ENCODE measurements at regions not wholly inside any gene's neighbourhood (a gene's known extent, or its start where the extent isn't known, plus 50 kb on each side); places are given as distances from the start of the nearest gene placed in this dataset.
"Not testable (repeated sequence)": the region's sequence is repeated elsewhere in the genome, so short reads cannot be mapped to it uniquely, and the experiment has no call there.

DNA sequence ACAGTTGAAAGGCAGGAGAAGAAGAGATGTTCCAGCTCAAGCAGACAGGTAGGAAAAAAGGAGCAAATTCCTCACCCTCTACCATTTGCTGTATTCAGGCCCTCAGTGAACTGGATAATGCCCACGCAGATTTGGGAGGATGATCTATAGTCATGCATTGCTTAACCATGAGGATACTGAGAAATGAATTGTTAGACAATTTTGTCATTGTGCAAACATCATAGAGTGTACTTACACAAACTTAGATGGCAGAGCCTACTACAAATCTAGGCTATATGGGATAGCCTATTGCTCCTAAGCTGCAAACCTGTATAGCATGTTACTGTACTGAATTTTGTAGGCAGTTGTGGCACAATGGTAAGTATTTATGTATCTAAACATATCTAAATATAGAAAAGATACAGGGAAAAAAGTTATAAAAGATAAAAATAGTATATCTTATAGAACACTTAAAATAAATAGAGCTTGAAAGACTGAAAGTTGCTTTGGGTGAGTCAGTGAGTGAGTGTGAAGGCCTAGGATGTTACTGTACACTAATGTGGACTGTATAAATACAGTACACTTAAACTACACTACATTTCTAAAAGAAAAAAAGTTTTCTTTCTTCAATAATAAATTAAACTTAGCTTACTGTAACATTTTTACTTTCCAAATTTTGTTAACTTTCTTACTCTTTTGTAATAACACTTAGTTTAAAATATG, 672.3 kb downstream of the UTRN start:
- no peak for DNase-seq (ENCODE audit: low spot score)

DNA sequence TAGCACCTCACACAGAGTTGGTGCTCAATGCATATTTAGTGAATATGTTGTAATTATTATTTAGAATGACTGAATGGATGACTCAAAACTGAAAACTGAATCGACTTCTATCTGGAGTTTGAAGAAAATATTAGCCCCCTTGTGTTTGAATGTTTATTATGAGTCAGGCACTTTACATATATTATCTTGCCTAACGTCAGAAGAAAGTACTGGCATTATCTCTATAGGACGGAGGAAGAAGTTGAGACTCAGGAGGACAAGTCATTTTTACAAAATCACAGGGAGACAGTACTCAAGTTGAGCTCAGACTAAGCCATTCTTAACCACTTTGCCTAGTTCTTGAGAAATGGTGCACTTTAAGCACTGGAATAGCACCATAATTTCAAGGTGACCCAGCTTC, 684.0 kb downstream of the UTRN start:
- no peak for DNase-seq (ENCODE audit: low spot score)

DNA sequence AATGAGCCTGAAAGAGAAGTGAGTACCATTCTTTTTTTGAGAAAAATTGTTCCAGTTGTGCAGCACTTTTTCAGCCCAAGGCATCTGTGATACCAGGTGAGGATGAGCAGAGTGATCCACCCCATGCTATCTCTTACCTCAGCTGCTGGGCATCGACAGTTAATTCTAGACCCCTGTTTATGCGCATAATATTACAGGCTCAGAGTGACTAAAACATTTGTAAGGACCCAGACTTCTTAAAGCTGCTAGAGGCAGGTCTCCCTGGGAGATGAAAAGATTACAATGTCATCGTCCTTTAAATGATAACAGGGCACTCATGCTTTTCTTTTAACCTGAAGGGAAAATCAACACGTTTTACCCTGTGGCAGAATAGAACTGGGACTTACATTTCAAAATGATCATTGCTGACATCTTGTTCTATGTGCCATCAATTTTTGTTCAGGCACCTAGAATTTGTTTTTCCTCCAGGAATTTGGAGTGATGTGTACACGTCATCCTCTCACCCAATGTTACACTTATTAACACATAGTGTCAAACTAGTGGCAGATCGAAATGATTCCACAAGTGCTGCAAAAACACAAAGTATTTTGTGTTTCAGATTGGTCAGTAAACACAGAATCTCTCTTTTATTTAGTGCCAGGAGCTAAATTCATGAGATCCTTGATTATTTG, 684.6 kb downstream of the UTRN start:
- no peak for DNase-seq (ENCODE audit: low spot score)

DNA sequence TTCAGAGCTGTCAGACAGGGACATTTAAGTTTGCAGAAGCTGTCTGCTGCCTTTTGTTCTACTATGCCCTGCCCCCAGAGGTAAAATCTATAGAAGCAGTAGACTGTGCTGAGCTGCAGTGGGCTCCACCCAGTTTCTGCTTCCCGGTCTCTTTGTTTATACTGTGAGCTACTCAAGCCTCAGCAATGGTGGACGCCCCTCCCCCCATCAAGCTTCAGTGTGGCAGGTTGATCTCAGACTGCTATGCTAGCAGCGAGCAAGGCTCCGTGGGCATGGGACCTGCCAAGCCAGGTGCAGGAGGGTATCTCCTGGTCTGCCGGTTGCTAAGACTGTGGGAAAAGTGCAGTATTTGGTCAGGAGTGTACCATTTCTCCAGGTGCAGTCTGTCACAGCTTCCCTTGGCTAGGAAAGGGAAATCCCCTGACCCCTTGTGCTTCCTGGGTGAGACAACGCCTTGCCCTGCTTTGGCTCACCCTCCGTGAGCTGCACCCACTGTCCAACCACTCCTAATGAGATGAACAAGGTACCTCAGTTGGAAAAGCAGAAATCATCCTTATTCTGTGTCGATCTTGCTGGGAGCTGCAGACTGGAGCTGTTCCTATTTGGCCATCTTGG, 692.2 kb downstream of the UTRN start:
- not testable (repeated sequence) for DNase-seq (ENCODE audit: low spot score)

DNA sequence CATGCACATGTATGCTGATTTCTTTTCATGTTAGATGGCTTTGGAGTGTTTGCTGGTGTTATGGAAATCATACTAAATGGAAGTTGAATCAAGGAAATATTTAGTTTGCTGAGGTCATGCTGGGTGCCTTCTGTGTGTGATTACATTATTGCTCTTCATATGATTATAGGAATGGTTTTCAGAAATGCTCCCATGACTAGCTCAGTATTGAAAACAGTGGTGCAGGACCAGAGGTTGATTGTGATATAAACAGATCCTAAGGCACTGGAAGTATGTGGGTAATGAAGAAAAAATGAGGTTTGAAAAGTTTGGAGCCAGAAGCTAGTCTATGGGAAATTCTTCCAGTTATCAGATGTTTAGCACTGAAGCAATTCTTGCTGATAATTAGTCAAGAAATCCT, 693.1 kb downstream of the UTRN start:
- DNase-seq (ENCODE audit: low spot score), result no peak

DNA sequence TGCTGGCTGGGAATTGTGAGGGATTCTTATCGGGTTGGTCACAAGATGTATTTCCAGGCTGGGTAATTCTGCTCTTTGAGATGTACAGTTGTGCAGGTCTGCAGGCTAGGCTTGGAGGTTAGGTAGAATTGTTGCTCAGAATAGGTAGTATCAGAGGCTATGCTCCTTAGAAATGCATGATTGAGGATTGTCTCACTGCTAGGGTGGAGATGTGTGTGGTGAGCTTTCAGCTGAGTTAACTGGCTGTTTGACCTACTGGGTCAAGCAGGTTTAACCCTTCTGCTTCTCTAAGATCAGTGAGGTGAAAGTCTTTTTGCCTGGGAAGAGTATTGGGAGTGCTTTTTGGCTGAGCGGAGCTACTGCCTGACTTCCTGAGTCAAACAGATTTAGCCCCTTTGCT, 701.1 kb downstream of the UTRN start:
- DNase-seq (ENCODE audit: low spot score), result no peak

DNA sequence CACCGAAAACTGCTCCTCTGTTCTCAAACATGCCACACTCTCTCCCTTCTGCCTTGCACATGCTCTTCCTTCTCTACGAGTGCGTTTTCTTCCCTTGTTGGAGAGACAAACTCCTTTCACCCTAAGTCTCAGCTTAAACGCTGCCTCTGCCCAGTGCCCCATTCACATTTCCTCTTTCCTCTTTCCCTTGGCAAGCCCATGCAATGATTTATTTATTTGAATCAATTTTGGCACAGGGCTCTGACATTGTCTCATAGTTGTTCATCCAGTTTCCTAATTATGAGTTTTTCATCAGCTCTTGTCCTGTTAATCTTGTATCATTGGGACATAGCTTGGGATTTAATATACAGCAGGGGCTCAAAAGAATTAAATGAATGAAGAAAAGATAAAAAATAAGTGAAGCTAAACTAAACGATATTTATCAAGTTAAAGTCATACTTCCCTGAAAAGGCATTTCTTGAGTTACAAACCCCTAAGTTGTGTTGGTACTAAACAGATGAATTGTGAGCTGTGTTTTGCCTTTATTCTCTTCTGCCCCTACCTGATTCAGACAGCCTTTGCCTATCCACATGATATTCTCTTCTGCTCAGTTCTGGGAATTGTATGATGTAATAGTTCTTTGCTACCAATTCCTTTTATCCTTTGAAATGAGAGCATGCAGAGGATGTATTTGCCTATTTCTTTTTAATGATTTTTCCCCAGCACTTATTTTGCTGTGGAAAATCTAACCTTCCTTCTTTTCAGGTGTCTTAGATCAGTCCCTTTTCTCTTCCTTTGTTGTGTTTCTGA, 704.4 kb downstream of the UTRN start:
- no peak for DNase-seq (ENCODE audit: low spot score)

DNA sequence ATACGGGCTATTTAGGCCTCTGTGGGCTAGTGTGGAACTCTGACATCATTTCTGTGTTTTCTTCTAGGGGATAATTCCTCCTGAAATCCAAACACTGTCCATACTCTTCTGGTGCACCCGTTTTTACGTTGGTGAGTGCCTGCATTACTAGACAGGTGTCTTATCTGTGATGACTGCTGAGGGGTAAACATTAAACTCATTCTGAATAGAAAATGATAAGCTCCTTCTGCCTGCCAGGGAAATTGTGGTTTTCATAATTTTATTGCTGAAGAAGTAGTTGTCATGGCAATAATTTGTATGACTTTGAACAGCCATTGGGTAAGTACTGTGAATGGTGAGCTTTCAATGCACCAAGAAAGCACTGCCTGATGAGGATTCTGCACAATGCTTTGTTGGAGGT, 705.6 kb downstream of the UTRN start:
- no peak for DNase-seq (ENCODE audit: low spot score)

DNA sequence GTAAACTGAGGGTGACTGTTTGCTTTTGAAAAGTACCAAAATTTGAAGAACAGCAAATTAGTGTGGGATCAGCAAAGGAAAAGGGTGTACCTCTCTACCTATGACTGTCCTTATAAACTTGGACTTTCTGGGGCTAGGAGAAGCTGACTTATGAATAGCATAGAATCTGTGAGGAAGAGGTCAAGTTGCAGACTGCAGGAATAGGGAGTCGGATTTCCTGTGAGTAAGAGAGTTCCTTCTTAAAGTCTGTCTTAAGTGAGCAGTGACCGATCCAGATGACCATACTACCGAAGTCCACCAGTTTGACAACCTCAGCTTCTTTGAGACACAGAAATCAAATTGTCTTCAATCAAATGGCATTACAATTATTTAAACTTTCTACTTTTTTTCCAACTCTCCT, 708.7 kb downstream of the UTRN start:
- no peak for DNase-seq (ENCODE audit: low spot score)

DNA sequence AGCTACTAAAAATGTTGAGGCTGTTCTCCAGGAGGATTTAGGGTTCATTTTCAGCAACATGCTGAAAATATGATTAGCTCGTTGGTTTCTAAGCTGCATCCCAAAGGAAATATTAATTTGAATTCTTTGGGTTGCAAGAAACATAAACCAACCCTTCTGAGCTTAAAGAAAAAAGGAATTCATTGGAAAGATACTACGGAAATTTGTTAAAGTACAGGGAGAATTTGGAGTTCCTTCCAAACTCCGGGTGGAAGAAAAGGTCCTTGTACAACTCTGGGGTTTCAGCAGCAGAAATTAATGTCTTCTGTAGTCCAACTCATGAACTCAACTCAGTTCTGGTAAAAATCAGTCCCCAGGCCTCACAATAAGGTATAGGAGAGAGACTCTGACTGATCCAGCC, 712.9 kb downstream of the UTRN start:
- DNase-seq (ENCODE audit: low spot score), result no peak

DNA sequence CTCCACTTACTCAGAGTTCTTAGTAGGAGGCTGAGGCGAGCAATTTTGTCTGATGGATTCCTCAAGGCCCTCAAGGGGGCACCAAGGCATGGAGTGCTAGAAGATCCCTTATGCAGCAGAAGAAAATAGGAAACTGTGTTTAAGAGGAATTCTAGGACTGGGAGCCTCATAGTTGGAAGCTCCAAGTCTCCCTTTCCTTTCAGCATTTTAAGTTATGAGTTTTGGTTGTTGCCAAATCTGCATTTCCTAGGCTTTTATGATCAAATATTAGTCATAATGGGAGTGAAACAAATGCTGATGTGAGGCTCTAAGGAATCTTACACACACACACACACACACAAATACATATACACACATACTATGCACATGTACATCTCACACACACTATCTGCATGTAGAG, 714.0 kb downstream of the UTRN start:
- DNase-seq (ENCODE audit: low spot score), result no peak

DNA sequence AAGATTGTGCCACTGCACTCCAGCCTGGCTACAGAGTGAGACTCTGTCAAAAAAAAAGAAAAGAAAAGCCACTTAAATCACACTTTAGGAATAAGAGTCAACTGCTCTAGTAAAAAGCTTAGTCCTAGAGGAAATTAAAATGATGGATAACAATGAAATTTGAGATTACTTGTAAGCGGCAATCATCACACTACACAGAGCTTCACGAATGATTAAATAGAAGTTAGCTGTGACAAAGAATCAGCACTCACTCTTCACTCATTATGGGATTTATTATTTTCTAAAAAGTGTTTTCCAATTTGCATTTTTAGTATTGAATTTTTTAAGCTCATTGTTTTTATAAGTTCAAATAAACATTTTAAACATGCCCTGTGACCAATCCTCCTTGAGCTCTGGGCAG, 718.0 kb downstream of the UTRN start:
- no peak for DNase-seq (ENCODE audit: low spot score)

DNA sequence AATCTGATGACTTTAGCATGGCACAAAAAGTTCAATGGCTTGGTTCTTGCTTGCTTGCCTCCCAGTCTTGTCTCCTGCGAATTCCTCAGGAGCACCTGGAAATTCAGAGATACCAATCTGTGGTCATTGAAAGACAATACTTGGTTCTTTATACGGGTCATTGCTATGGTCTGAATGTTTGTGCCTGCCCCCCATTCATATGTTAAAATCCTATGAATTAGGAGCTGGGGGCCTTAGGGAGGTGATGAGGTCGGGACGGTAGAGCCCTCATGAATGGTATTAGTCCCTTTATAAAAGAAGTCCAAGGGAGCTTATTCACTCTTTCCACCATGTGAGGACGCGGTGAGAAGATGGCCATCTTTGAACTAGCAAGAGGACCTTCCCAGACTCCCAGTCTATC, 721.8 kb downstream of the UTRN start:
- DNase-seq (ENCODE audit: low spot score), result no peak

DNA sequence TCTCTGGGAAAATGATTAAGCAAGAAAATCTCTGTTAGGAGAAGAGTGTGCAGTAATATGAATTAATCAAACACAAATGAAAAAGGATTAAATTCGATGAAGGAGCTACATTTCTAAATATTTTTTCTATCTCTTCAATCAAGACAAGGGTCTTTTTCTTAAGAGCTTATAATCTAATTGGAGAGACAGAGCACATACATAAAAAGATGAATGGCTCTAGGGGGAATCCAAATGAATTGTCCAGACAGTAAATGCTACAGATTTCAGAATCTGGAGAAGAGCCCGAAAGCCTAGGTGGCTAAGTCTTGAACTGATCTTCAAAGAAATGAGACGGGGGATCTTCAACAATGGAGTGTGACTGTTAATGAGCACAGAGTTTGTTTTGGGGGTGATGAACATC, 723.6 kb downstream of the UTRN start:
- DNase-seq (ENCODE audit: low spot score), result no peak

DNA sequence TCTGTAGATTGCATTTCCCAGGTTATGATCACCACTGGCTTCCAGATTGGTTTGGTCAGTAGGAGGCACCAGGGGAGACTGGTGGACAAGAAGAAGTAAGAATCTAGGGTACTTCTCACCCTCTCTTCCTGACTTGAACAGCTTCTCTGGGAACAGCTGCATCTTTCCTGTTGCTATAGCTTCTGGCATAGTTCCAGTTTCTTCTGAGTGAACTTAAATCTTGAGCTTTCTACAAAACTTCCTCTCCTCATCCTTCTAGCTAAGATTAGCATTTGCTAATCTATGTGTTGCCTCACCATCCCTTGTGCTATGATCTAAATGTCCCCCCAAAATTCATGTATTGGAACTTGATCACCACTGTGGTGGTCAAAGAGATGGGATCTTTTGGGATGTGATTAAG, 724.6 kb downstream of the UTRN start:
- no peak for DNase-seq (ENCODE audit: low spot score)

DNA sequence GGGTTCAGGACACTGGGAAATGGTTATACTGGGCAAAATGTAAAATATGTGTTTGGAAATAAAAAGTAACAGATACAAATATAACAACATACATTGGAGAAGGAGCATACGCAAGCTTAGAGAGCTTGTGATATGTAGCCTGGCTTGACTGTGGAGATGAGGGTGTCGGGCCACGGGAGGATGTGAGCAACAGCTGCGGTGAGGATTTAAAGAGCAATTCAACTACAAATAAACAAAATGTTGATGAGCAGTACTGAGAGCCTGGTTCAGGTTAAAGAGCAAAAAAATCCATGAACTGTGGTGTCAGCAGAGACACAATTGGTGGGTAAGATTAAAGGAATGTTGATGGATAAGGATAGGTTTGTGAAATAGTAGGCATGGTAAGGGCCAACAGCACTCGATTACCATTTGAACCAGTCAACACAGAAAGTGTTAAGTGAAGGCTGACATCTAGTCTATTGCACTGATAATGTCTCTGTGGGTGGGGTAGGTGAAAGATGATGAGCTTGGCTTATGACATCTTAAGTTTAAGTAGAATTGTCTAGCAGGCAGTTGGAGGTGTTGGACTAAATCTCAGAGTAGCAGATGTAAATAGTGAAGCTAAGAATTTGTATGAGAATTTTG, 723.2 kb downstream of the EPM2A start:
- no peak for DNase-seq (ENCODE audit: low spot score)

DNA sequence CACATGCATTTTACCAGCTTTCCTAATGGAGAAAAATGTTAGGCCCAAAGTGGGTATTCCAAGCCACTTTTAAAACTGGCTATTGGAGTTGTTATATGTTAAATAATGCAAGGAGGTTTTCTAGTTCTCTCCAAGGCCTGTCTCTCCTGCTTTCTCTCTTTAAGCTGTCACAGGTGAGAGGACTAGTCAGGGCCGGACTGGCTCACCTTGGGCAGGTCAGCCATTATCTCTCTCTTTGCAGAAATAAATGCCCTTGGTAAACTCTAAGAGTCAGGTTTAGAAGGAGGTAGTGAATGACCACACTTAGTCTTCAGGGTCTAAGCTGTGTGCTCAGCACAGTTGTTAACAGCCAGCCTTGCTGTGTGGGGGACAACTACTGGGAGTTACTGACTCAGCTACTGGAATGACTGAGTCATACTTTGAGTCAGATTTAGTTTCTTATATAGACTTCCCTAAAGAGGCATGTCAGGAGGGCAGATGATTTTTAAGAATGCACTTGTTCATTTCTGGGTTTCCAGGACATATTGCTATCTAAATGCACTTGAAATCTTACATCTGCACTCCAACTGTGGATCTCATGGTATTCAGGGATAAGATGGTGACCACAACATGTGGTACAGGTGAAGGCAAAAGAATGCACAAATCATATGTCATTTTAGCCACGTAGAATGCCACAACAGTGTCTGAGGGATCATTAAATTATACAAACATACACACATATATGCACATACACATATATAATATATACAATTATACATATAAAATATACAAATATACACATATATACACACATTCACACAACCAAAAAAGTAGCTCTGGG, 719.4 kb downstream of the EPM2A start:
- DNase-seq (ENCODE audit: low spot score), result no peak

DNA sequence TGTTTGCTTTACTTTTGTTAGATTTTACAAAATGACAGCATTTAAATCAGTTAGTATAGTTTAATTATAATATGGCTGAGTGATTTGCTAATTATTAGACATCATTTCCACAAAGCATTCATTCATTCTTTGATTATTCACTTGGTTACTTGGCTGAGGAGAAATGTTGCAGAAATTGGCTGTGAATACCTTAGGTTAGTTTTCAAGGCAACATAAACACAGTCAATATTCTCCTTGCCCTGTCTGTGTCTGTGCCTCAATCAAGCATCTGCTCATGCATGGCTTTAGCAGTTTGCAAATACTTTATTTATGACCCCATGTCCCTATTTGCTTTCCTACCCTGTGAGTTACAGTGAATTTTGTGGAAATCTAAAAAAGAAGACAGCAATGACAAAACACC, 718.3 kb downstream of the EPM2A start:
- DNase-seq (ENCODE audit: low spot score), result no peak

DNA sequence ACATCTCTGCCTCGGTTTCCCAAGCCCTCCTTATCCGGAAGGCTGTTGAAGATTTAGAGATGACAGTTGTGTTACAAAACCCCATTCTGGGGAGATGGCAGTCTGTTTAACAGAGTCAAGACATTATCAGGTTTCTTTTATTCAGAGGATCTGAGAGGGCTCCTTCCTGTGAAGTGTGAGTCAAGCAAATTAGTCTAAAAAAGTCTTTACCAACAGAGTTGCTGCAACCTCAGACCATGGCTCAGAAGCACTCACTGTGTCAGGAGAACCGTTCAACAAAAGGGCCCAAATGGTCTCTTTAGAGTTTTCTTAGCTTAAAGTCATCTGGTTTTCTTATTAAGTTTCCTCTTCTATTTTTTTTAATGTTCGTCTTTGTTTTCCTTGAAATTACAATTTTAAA, 717.8 kb downstream of the EPM2A start:
- no peak for DNase-seq (ENCODE audit: low spot score)

DNA sequence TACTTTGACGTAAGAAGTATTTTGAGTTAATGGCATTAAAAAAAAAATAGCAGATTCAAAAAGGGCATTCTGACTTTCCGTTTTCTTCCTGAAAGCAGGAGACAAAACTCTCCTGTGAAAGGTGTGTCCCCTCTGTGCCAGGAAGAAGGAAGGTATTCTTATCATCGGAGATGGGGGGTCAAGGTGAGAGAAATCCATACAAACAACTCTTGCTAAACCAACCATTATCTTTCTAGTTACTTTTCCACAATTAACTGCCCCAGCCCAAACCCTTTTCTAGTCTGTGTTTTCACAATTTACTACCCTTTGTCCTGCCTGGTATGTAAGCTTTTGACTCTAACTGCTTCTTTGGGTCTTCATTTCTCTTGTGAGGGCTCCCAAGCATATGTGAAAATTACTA, 717.3 kb downstream of the EPM2A start:
- no peak for DNase-seq (ENCODE audit: low spot score)

DNA sequence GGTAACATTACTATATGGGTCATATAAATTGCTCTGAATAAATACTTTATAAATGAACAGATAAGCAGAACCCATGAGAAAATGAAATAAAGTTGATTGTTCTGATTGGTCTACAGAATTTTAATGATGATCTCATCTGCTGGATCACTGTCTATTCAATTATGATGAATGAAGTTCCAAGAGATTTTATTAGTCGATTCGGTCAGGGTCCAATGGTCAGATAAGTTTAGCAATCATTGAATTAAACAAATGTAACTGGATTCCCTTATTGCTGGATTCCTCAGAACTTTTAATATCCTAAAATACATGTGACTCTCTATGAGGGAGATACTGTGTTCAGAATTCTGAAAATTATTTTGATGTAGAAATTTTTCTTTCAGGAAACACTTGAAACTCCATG, 715.2 kb downstream of the EPM2A start:
- no peak for DNase-seq (ENCODE audit: low spot score)

DNA sequence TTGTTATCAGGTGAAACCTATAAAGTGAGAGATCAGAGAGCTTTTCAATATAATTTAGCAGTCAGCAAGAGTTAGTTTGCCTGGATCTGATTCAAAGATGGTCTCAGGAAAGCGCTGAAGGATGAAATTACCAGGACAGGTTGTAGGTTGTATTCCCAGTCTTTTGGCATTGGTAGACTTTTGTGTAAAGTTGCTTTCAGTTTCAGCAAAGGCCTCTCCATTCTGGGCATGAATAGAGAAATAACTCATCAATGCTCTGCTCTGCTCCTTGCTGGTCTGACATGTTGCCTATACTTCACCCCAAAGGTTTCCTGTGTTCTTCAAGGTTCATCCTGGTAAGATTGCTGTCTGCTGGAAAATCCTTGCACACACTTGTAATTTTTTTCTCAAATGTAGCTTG, 714.8 kb downstream of the EPM2A start:
- no peak for DNase-seq (ENCODE audit: low spot score)
